Endothelial cell of umbilical vein (primary cell): ENCODE measurements at regions not wholly inside any gene's neighbourhood (a gene's known extent, or its start where the extent isn't known, plus 50 kb on each side); places are given as distances from the start of the nearest gene placed in this dataset.

Source experiments
- BruUV-seq: library from RNA; stranded (reverse); fragments of 400-500 nt; replicated peaks from 2 replicates; lab custom pipeline; 2021; lab: Mats Ljungman, UMichigan
- CTCF ChIA-PET: fragments of 300-600, 350-600 bp; sonication (Branson Sonifier 250); formaldehyde crosslinking; loops from one replicate; lab custom pipeline; 2021; ENCODE audit warnings: antibody characterized with exemption, inconsistent platforms; lab: Charles Lee
- POLR2A ChIA-PET: fragments of 300-600, 350-600 bp; sonication (Branson Sonifier 250); formaldehyde crosslinking; loops from one replicate; lab custom pipeline; 2021; ENCODE audit warnings: antibody characterized with exemption, inconsistent platforms; lab: Charles Lee
- DNase-seq: peaks from one replicate; pipeline ENCODE4 v3.0.0-alpha.2; 2011; ENCODE audit warnings: low read depth, low spot score
- FAIRE-seq: peaks from 2 replicates; lab custom pipeline; 2011; peaks lifted over from hg19 to GRCh38; lab: Jason Lieb, UNC
- H2AFZ ChIP-seq: 2 replicates; pipeline ENCODE4 v1.6.0; 2012; ENCODE audit warnings: low read depth, low read length, control low read depth, inconsistent platforms
- H3K27ac ChIP-seq: 2 replicates; pipeline ENCODE4 v1.5.1; 2011; ENCODE audit warnings: low read depth, mild to moderate bottlenecking, control low read depth, low read length, moderate library complexity; ENCODE audit not compliant: insufficient read depth
- H3K27me3 ChIP-seq, 2 experiments: 2 replicates each; pipeline versions ENCODE4 v1.6.0 to v1.6.1; 2011; ENCODE audit warnings: low read length in 2 of 2, mixed read lengths in 1 of 2; ENCODE audit not compliant: control insufficient read depth in 2 of 2, insufficient read depth in 2 of 2
- H3K36me3 ChIP-seq, 2 experiments: 2 replicates in 1 of 2; 3 replicates in 1 of 2; pipeline ENCODE4 v1.5.1; 2011; ENCODE audit warnings: low read length in 2 of 2, mild to moderate bottlenecking in 1 of 2, moderate library complexity in 1 of 2; ENCODE audit not compliant: control insufficient read depth in 2 of 2, insufficient read depth in 2 of 2; ENCODE audit errors: extremely low read depth in 1 of 2
- H3K4me1 ChIP-seq: 3 replicates; pipeline ENCODE4 v1.5.1; 2011; ENCODE audit warnings: mild to moderate bottlenecking, low read length; ENCODE audit not compliant: control insufficient read depth, insufficient read depth; ENCODE audit errors: extremely low read depth
- H3K4me2 ChIP-seq: 2 replicates; pipeline ENCODE4 v1.6.1; 2011; ENCODE audit warnings: low read length, control low read depth, mixed read lengths; ENCODE audit not compliant: insufficient read depth
- H3K4me3 ChIP-seq, 3 experiments: fragments of 200-600 bp in 1 of 3; sonication (generic), shearing (Covaris generic) in 1 of 3; replicated peaks in 1 of 3; 2 replicates each; pipeline ENCODE4 v1.5.1; 2011 to 2016; ENCODE audit warnings: control low read depth in 3 of 3, low read length in 3 of 3, mild to moderate bottlenecking in 2 of 3, inconsistent platforms in 1 of 3, low read depth in 1 of 3, moderate library complexity in 1 of 3; ENCODE audit not compliant: insufficient read depth in 1 of 3
- H3K79me2 ChIP-seq: 2 replicates; pipeline ENCODE4 v1.6.0; 2012; ENCODE audit warnings: low read length, inconsistent platforms; ENCODE audit not compliant: control insufficient read depth, insufficient read depth
- H3K9ac ChIP-seq: replicated peaks from 2 replicates; pipeline ENCODE3; 2011; ENCODE audit warnings: low read length, control low read depth; ENCODE audit not compliant: insufficient read depth; ENCODE audit errors: extremely low read depth
- H3K9me1 ChIP-seq: replicated peaks from 3 replicates; pipeline ENCODE4 v1.6.0; 2011; ENCODE audit warnings: mild to moderate bottlenecking, low read length; ENCODE audit not compliant: control insufficient read depth, insufficient read depth; ENCODE audit errors: extremely low read depth
- H3K9me3 ChIP-seq: replicated peaks from 2 replicates; pipeline ENCODE4 v1.5.1; 2012; ENCODE audit warnings: low read length, inconsistent platforms; ENCODE audit not compliant: control insufficient read depth, insufficient read depth
- H4K20me1 ChIP-seq: replicated peaks from 2 replicates; pipeline ENCODE3; 2011; ENCODE audit warnings: mild to moderate bottlenecking, low read length; ENCODE audit not compliant: control insufficient read depth, insufficient read depth; ENCODE audit errors: extremely low read depth
- EZH2 ChIP-seq: IDR thresholded peaks from 2 replicates; pipeline ENCODE4 v1.6.1; 2012; ENCODE audit warnings: borderline replicate concordance, low read depth, mild to moderate bottlenecking, moderate library complexity, low read length, inconsistent platforms; ENCODE audit not compliant: severe bottlenecking
- FOS ChIP-seq: IDR thresholded peaks from 2 replicates; pipeline ENCODE4 v1.6.1; 2011; ENCODE audit warnings: mild to moderate bottlenecking, low read length, moderate library complexity, borderline replicate concordance; ENCODE audit not compliant: insufficient read depth
- GATA2 ChIP-seq: IDR thresholded peaks from 2 replicates; pipeline ENCODE4 v1.7.0; 2011; ENCODE audit warnings: low read depth, mild to moderate bottlenecking, moderate library complexity, mixed read lengths, low read length; ENCODE audit not compliant: insufficient read length, insufficient read depth
- MYC ChIP-seq: IDR thresholded peaks from one replicate; pipeline ENCODE4 v1.6.1; 2011; ENCODE audit warnings: mild to moderate bottlenecking, low read depth, low read length
- POLR2A ChIP-seq: IDR thresholded peaks from 2 replicates; pipeline ENCODE4 v1.6.1; 2012; ENCODE audit warnings: low read depth, mild to moderate bottlenecking, control low read depth, low read length
- POLR2AphosphoS5 ChIP-seq: IDR thresholded peaks from 2 replicates; pipeline ENCODE4 v1.6.1; 2012; ENCODE audit warnings: low read depth, mild to moderate bottlenecking, control low read depth, low read length, moderate library complexity; ENCODE audit not compliant: insufficient read depth
- dilution Hi-C: fragments of 300-500 bp; cut with MboI; formaldehyde crosslinking; loops from one replicate; pipeline ENCODE4 v1.15.0; 2019; ENCODE audit warnings: low sequenced_read_pairs; ENCODE audit not compliant: extremely low pct_ligation_motif_present
- intact Hi-C: fragments of 100-400 bp; cut with micrococcal nuclease; formaldehyde crosslinking; loops from one replicate; pipeline ENCODE4 v1.10.0; 2022
- TF ChIP-seq, protein P1 (sequence below), 2 donors: IDR thresholded peaks; 1 replicate in 1 of 2; 2 replicates in 1 of 2; pipeline ENCODE4 v1.5.1; 2011; ENCODE audit warnings: low read length in 2 of 2, mild to moderate bottlenecking in 2 of 2, moderate library complexity in 2 of 2, control low read depth in 1 of 2, inconsistent platforms in 1 of 2, low read depth in 1 of 2; ENCODE audit not compliant: insufficient read depth in 1 of 2; ENCODE audit errors: extremely low read depth in 1 of 2

- ChIA-PET POLR2A (no interaction called here), CTCF (no interaction called here)
- Histone ChIP-seq H3K36me3 (no peaks in the 10 kb centered on the region), H3K4me3 (no peak overlapping the region), H4K20me1 (no peaks in the 10 kb centered on the region), H3K27me3 (no peaks in the 10 kb centered on the region), H3K9me1 (no peaks in the 10 kb centered on the region), H3K9ac (no peak overlapping the region), H2AFZ (no peak overlapping the region), H3K27ac (no peak overlapping the region), H3K4me1 (no peaks in the 10 kb centered on the region), H3K79me2 (no peaks in the 10 kb centered on the region), H3K9me3 (no peaks in the 10 kb centered on the region), H3K4me2 (no peak overlapping the region)
- dilution Hi-C loops (no loop called here), intact Hi-C loops (no loop called here)
- DNase-seq: no peak
- TF ChIP-seq, protein P1, sequence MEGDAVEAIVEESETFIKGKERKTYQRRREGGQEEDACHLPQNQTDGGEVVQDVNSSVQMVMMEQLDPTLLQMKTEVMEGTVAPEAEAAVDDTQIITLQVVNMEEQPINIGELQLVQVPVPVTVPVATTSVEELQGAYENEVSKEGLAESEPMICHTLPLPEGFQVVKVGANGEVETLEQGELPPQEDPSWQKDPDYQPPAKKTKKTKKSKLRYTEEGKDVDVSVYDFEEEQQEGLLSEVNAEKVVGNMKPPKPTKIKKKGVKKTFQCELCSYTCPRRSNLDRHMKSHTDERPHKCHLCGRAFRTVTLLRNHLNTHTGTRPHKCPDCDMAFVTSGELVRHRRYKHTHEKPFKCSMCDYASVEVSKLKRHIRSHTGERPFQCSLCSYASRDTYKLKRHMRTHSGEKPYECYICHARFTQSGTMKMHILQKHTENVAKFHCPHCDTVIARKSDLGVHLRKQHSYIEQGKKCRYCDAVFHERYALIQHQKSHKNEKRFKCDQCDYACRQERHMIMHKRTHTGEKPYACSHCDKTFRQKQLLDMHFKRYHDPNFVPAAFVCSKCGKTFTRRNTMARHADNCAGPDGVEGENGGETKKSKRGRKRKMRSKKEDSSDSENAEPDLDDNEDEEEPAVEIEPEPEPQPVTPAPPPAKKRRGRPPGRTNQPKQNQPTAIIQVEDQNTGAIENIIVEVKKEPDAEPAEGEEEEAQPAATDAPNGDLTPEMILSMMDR (IDR thresholded peaks at IDR 0.05; ENCODE audit: extremely low read depth in 1 of 2, insufficient read depth in 1 of 2, low read depth in 1 of 2, low read length in 2 of 2): no peak
- TF ChIP-seq EZH2: no peak
- no peak for TF ChIP-seq POLR2AphosphoS5
- TF ChIP-seq POLR2A: no peak
- TF ChIP-seq MYC: no peak
- TF ChIP-seq GATA2: no peak
- BruUV-seq: no TSS peak
- FAIRE-seq: no peak
Measured at GRCh38 chr7:47119261-47119865, 462.5 kb downstream of the TNS3 start.

DNA sequence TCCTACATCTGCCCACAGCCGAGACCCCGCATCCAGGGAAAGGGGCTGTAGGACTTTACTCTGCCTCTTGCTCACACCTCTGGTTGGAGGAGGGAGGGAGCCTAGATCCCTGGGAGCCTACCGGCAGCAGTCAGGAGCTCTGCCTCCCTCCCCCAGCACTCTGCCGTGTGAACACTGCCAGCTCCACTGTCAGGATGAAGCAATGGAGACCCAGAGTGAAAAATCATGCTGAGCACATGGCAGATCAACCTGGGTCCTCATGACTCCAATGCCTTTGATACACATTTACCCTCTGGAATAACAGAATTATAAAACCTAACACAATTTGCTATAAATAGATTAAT, 477.7 kb downstream of the TNS3 start:
- H3K9me3 ChIP-seq: no peaks in the 10 kb centered on the region
- intact Hi-C loops: no loop called here
- no peak overlapping the region for H2AFZ ChIP-seq

More for the DNA sequence above, 477.7 kb downstream of the TNS3 start:
- Histone ChIP-seq H3K27me3 (no peaks in the 10 kb centered on the region), H4K20me1 (no peaks in the 10 kb centered on the region), H3K9me1 (no peaks in the 10 kb centered on the region), H3K79me2 (no peaks in the 10 kb centered on the region), H3K27ac (no peak overlapping the region), H3K4me3 (no peak overlapping the region), H3K4me2 (no peak overlapping the region), H3K9ac (no peak overlapping the region), H3K4me1 (no peaks in the 10 kb centered on the region), H3K36me3 (no peaks in the 10 kb centered on the region)
- TF ChIP-seq FOS (no peak), EZH2 (no peak), POLR2A (no peak)
- BruUV-seq: no TSS peak
- DNase-seq: no peak
- dilution Hi-C loops: no loop called here
- POLR2A ChIA-PET: no interaction called here
- FAIRE-seq: no peak
- CTCF ChIA-PET: no interaction called here
